ENCODE measurements at regions not wholly inside any gene's neighbourhood (a gene's known extent, or its start where the extent isn't known, plus 50 kb on each side); places are given as distances from the start of the nearest gene placed in this dataset.

DNA sequence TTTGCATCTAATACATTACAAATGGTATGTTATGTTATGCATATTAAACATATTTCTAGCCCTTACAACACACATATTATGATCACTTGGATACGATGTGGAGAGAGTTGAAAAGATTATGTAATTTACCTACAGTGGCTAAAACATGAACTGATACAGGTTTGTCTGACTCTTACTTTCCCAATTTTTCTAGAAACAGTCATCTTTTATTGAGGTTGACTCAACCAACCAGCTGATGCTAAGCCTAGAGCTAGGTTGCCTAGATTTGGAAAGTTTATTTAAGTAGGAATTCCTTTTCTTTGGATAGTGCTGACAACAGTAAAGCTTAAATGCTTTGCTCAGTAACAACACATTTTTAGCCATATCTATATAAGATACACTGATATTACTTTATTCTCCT lies 1215.1 kb downstream of the ADGRL3 start:
- no peak for FAIRE-seq

DNA sequence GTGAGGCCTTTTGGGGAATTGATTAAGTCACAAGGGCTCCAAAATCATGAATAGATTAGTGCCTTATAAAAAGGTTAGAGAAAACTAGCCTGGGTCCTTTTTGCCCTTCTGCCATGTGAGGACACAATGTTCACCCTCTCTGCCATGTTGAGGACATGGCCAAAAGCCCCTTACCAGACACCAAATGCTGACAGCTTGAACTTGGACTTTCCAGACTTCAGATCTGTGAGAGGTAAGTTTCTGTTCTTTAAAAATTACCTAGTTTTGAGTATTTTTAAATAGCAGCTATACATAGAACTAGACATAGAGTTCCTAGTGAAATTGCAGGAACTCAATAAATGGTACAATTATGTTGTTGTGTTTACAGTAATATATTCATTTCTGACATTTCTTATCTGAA lies 1214.4 kb downstream of the ADGRL3 start:
- FAIRE-seq, result no peak

DNA sequence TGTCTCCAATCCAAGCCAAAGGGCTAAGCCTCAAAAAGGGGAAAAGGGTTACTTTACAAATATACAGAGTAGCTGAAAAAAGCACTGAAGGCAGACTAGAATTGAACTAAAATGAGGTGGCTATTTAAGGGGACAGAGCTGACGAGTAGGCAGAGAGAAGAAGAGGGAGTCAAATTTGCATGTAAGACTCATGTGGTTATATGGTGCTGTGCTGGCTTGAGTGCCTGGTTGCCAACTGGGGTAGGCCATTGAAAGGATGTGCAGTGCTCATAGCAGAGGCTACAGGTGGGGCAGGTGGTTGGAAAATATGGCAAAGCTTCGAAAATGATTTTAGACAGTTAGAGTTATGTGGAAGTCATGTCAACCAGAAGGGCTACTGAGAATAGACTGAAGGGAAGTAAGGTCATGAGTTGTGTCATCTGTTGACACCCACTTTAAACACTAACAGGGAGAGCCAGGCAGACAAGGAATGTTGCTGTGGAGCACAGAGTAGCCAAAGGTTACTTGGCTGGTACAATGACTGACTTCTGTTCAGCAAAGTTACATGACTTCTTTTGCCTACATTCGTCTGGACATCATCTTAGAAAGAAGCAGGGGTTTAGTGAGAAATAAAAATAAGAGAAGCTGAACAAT lies 1210.4 kb downstream of the ADGRL3 start:
- FAIRE-seq, result no peak

DNA sequence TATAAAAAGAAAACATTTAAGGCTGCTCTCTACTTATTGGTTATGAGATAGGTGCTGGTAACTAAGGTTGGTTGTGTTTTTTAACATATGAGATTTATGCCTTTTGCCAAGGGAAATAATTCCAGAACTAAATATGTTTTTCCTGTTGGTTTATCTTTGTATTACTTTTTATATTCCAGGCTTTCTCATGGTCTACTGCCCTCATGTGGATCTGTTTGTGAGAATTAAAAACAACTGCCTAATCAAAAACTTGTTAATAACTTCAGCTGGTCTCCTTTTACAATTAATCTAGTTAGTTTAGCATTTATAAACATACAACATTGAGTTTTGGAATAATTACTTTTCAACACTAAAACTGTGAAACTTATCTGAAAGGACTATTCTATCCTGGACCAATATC lies 1208.3 kb downstream of the ADGRL3 start:
- no peak for FAIRE-seq

DNA sequence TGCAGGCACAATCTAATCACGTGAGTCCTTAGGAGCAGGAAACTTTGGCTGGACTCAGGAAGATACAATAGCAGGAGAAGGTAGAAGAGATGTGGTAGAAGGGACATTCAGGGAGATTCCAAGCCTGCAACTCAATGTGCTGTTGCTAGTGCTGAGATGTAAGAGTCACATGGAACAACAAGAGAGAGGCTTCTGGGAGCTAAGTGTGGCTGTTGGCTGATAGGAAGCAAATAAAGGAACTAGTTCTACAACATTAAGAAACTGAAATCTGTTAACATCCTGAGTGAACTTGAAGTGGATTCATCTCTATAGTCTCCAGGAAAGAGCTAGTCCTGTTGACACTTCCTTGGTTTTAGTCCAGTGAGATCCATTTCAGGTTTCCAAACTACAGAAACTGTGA lies 1207.4 kb downstream of the ADGRL3 start:
- FAIRE-seq, result no peak

DNA sequence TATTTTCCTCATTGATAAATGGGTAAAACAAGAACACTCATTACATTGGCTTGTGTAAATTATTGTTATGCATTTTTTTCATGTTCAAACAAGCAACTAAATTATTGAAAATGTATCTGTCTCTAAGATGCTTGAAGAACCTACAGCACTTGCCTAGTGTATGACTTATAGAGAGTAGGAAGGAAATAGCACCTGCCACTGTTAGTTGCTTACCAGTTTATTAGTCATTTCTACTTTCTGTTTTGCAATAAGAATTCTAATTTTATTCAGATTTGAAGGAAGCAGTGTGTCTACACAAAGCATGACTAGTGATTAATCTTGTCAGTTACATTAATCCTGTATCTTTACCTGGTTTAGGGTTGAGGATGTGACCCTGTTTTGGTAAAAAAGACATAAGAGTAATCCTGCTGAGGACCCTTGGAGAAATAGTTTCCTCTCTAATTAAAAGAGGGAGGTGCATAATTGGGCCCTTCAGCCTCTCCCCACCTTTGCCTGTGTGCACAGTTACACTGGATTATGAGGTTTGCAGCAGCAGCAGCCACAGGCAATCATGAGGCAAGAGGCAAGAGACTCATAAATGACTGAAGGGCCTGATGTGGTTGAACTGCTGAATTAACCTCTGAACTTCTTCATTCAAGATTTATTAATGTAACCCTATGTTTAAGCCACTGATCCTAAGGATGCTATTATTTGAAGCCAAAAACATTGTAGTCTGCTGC lies 1202.1 kb downstream of the ADGRL3 start:
- no peak for FAIRE-seq

DNA sequence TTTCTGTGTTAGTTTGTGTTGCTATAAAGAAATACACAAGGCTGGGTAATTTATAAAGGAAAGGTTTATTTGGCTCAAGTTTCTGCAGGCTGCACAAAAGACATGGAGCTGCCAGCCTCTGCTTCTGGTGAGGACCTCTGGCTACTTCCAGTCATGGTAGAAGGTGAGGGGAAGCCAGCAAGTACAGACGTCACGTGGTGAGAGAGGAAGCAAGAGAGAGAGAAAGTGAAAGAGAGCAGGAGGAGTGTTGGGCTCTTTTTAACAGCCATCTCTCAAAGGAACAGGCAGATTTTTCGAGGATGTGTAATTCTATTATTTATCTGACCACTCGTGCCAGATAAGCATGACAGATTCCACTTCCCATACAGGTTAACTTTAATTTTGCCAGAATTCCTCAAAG lies 1199.1 kb downstream of the ADGRL3 start:
- no peak for FAIRE-seq

DNA sequence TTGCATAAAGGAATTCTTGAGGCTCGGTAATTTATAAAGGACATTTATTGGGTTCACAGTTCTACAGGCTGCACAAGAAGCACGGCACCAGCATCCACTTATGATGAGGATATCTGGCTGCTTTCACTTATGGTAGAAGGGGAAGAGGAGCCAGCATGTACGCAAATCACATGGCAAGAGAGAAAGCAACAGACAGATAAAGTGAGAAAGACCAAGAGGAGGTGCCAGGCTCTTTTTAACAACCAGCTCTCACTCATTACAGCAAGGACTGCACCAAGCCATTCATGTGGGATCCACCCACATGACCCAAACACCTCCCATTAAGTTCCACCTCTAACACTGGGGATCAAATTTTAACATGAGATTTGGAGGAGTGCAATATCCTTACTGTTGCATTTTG lies 1198.2 kb downstream of the ADGRL3 start:
- no peak for FAIRE-seq

DNA sequence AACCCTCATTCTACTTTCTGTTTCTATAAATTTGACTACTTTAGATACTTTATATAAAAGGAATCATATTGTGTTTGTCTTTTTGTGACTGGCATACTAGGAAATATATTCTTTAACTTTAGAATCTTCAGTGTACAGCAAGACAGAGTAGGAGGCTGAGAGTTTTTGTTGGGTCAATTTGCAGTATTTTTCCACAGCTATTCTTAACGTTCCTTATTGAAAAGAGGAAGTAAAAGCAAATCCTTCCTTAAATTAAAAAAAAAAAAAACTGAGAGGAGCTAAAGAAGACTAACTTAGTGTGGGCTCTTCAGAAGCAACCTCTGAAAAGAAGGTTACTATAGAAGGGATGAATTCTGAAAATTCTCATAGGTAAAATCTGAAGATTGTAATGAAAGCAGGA lies 1194.6 kb downstream of the ADGRL3 start:
- no peak for FAIRE-seq

DNA sequence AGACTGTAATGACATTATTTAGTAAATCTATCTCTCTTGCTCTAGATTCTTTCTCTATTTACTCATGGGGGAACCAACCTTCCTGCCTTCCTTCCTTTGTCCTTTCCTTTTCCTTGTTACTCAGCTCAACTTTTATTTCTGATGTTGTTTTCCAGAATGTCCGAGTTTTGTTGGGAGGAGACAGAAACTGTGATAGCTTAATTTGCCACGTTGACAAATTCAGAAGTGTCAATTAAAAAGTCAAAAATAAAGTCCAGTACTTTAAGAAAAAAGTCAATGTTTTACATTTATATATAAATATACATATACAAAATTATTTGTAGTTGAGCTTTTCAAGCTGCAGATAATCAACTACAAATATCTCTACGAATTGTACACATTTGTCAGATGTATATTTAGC lies 1187.7 kb downstream of the ADGRL3 start:
- FAIRE-seq, result no peak

DNA sequence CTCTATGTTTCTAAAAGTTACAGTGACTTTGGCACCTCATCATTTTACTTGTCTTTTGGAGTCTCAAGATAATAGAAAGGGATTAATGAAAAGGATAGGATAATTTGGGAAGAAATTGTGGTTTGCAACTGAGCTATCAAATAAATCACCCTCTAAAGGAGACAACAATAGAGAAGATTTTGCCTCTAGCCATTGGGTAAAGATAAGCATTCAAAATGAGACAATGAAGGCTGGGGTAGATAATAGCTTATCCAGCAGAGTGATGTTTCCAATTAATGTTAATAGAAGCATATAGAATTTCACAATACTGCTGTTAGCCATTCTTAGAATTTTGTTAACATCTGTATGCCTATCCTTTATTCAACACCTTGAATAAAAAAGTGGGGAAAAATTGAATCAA lies 1177.6 kb downstream of the ADGRL3 start:
- no peak for FAIRE-seq

DNA sequence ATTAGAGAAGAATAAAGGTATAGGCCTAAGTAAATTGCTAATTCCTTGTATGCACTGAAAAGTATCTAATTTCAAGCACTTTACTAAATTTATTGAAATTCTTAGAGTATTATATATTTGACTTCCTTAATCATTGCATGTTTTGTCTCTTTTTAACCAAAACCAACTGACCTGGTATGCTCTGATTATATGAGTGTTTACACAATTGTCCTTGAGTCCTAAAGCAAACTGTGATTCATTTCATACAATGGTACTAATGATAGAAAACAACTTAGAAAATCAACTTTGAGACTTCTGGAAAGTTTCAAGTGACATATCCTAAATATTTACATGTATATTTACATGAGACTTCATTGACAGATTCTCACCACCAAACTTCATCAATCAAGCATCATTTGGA lies 1177.1 kb downstream of the ADGRL3 start:
- FAIRE-seq, result no peak

DNA sequence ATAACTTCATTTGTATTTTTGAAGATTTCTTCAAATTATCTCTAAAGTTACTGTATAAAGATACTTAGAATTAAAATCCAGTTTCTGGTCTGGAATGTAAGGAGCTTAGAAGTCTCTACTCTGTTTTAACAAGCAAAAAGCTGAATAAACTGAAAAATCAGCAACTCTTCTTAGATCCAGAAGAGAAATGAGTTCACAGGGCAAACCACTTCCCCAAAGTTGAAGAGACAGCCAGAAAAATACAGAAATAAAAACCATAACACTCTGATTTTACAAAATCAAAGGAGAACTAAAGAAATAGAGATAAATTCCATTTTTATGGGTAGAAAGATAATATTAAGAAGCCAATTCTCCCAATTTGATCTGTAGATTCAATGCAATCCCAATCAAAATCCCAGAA lies 1166.8 kb downstream of the ADGRL3 start:
- FAIRE-seq, result no peak

DNA sequence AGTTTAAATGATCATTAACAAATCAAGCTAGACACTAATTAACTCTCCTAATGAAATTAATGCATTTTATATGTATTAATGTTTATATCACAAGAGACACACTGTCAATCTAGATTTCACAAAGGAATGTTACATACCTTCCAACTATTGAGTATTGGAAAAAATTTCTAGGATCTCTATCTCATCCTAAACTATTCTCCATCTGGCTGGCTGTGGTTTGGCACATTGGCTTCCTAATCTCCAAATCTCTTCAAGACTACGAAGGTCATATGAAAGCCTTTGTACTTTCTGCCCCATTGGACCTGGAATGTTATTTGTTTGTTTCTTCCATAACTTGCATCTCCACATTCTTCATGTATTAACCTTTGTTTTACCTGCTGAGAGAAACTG lies 1160.0 kb downstream of the ADGRL3 start:
- no peak for FAIRE-seq

DNA sequence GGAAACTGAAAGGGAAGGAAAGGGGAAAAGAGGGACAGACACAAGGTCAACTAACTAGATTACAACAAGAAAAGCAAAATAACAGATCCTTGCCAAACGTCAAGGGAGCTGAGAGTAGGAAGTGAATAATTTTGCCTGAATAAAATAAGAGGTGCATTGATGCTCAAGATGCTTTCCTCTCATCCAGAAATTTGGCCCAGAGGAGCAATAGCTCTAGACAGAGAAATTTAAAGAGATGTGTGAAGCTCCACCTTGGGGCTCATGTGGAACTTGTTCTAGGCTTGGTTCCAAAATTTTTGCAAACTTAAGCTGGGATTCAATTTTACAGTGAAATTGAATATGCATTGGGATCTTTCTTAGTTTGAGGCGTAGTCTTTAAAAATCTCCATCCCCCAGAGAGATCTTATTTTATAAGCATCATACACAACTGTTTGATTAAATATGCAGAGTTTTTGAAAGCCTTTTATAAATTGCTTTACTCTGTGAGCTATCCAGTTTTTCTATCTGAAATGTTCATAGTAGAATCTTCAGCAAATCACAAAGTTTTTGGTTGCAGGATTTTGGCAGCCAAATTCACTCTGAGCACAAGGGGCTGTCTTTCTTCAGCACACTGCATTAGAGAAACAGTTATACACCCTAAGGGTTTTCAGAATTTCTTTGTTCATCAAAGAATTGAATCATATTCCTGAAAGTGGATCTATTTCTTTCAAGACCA lies 1159.5 kb downstream of the ADGRL3 start:
- FAIRE-seq, result no peak

DNA sequence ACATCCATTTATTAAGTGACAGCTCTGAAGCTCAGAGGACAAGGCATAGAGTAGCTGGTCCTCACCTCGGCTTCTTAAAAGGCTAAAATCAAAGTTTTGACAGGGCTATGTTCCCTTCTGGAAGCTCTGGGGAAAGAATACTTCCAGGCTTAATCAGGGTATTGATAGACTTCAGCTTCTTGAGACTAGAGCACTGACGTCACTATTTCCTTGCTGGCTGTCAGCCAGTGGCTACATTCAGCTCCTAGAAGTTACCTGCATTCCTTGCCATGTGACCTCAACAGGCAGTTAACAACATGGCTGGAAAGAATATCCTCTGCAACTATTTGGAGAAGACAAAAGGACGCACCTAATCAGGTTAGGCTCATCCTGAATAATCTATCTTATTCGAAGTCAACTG lies 1144.8 kb downstream of the ADGRL3 start:
- FAIRE-seq, result no peak

DNA sequence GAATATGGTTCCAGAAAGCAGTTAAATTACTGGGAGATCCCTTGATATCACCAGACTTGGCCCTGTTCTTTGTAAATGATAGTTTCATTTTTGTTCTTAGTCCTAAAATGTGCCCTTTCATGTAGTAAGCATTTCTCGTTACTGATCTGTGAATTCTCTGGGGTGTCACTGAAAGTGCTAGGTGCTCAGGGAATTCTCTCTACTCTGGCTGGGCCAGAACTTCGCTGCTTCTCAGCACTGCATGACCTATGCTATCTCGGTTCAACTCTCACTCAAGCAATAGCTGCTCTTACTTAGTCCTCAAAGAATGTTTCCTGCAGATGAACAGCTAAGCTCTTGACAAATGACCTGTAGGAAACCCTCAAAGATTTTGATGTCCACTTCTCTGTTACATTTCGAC lies 1144.3 kb downstream of the ADGRL3 start:
- no peak for FAIRE-seq

DNA sequence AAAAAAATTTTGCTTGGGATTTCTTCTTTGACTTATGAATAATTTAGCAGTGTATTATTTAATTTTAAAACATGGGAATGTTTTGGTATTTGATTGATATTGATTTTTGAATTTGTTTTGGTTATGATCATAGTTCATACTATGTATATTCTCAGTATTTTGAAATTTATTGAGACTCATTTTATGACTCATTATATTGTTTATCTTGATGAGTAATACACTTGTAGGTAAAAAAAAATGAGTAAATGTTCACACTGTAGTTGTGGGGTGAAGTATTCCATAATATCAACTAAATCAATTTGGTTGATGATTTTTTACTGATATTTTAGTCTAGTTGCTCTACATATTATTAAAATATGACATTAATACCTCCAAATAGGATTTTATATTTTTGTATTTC lies 1142.2 kb downstream of the ADGRL3 start:
- FAIRE-seq, result no peak

DNA sequence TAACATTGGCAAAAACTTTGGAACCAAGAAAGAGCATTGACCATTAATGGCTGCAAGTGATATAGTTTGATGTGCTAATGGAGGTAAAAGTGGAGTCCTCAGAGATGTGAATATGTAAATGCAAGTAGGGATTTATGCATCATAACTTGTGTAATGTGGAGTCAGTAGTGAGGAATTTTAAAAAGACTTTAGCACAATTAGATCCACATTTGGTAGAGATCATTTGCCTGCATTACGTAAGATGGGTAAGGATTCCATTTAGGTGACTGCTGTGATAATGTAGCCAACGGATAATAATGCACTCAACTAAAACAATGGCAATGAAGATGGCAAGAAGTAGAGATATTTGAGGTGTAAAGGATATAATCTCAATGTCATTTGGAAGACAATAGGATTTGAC lies 1128.4 kb downstream of the ADGRL3 start:
- no peak for FAIRE-seq

DNA sequence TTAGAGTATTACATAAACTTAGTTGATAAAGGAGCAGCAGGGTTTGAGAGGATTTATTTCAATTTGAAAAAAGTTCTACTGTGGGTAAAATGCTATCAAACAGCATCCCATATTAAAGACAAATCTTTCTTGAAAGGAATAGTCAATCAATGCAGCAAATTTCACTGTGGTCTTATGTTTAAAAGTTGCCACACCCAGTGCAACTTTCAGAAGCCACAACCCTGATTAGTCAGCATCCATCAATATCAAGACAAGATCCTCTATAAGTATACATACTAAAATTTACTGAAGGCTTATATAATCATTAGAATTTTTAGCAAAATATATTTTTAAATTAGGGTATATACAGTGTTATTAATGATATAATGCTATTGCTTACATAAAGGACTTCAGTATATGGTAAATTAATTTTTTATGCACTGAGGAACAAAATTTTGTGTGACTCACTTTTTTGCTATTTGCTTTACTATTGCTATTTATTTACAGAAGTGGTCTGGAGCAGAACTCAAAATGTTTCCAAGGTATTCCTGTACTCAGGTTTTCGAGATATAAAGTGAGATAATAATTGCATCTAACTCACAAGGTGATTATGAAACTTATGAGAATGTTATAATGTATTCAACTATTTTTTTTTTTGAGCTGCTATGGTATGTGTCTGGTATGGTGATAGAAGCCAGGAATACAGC lies 1127.6 kb downstream of the ADGRL3 start:
- FAIRE-seq, result no peak

DNA sequence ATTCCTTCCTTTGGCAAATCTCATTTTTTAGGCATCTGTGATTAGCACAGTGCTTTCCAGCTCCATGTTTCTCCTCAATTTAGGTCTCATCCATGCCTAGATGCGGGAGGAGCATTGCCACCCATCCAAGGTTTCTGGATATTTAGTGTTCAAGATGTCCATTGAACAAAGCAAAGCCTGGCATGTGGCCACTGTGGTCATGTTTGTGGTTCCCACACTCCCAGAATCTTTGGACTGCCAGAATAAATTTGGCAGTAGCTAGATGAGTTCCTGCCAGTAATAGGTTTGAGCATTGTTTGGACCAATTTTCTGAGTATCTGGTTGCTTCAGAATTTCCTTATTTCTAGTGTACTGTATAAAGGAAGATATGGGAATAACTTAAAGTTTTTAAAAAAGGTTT lies 1124.1 kb downstream of the ADGRL3 start:
- no peak for FAIRE-seq

DNA sequence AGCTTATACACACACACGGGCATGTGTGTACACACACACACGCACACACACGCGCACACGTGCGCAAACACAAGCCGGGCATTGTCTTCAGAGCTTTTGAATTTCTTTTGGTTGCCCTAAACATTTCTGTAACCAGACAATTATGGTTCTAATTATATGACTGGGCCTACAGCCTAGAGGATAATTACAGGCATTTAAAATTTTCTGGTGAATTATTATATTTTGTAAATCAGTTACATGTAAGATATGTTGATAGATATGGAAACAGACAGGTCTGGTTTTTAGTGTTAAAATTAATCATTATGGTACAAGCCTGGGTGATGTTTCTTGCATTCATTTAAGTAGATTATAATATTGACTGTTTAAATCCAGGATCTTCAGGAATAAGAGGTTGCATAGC lies 1120.5 kb downstream of the ADGRL3 start:
- no peak for FAIRE-seq

DNA sequence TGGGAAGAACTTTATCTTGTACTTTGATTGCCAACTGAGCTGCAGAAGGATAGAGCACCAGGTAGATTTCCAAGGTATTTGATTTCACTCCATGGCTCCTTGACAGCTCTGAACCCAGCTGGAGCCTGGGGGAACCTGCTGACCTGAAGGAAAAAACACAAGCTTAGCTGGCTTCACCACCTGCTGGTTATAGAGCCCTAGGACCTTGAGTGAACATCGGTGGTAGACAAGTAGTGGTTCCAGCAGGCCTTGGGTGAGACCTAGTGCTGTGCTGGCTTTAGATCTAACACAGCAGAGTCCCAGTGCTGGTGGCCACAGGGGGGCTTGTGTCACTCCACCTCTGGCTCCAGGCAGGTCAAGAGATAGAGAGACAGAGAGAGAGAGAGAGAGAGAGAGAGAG lies 1102.6 kb downstream of the ADGRL3 start:
- FAIRE-seq, result no peak

DNA sequence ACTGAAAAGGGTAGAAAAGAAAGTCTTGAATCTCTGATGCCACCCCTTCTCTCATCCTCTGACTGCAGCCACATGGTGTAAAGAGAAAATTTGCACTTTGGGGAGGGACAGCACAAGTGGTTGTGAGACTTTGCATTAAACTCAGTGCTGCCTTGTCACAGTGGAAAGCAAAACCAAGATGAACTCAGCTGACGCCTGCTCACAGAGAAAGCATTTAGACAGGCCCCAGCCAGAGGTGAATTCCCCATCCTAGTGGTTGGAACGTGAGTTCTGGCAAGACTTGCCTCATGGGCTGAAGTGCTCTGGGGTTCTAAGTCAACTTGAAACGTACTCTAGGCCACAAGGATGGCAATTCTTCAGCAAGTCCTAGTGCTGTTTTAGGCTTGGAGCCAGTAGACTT lies 1101.4 kb downstream of the ADGRL3 start:
- FAIRE-seq, result no peak
